HG02840 (cell line): ENCODE measurements at regions not wholly inside any gene's neighbourhood (a gene's known extent, or its start where the extent isn't known, plus 50 kb on each side); places are given as distances from the start of the nearest gene placed in this dataset.
"Not testable (repeated sequence)": the region's sequence is repeated elsewhere in the genome, so short reads cannot be mapped to it uniquely, and the experiment has no call there.

ENCODE experiments used
- ATAC-seq: cut with Tn5 transposase; IDR thresholded peaks from one replicate; pipeline ENCODE4 v1.9.1; 2021; ENCODE audit warnings: mild to moderate bottlenecking, moderate library complexity, moderate number of reproducible peaks; ENCODE audit not compliant: unreplicated experiment, low FRiP score

DNA sequence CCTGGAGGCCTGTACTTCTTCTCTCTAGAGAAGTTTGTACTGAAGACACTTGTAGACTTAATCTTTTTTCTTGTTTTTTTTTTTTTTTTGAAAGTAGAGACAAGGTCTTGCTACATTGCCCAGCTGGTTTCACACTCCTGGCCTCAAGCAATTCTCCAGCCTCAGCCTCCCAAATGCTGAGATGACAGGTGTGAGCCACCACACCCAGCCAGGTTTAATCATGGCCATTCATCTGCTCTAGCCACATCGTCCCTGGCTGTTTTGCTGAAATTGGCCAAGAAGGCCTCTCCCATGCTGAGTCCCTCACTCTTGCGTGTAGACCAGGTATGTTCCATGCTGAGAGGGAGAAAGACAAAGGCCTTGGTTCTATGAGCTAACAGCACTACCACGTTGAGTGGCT, 176.2 kb downstream of the JCAD start:
- ATAC-seq, result no peak

DNA sequence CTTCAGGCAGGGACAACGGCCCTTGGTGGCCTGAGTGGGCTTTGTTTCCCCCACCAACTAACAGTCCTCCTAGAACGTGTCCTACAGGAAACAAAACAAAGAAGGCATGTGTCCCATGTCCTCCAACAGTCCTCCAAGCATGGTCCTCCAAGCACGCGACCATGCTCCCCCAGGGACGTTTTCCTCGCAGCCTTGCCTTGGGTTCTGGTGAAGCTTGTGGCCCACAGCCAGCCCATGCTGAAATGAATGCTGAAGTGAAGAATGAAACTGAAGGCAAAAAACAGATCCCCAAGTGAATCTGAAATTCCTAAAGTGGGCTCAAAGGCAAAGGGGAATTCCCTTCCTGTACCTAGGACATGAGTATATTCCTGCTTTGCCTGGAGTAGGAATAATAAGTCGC, 176.6 kb downstream of the JCAD start:
- no peak for ATAC-seq

DNA sequence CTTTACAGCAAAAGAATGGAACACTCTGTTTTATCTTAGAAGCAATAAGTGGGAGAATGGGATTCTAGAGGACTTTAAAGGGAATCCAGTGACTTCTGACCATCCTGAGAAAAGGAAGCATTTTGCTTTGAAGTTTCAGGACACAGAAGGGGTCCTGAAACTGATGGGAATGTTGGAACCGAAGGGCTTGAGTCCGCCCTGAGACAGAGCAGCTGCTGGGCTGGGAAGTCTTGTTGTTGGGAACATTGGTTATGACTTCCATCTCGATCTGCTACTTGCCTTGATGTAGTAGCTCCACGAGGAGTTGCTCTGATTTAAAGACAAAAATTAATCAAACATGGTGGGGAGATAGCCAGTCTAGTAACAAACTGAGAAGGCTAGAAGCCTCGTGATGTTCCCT, 177.6 kb downstream of the JCAD start:
- no peak for ATAC-seq

DNA sequence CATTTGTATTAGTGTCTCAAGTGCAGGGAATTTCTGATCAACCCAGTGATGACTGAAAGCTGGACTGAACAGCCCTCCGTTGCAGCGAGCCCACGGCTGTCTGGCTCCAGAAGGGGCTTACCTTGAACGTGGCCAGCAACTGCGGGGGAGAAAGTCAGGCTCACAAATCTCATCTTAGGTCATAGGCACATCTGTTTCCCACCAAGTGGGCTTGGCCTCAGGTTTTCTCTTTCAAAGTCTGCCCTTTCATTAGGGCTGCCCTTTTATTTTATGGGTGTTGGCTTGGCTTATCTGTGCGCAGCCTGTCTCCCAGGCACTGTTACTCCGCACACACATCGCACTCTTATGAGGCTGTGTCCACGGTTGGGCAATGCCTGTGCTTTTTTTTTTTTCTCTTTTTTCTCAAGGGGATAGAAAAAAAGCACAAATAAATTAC, 178.0 kb downstream of the JCAD start:
- ATAC-seq, result no peak

DNA sequence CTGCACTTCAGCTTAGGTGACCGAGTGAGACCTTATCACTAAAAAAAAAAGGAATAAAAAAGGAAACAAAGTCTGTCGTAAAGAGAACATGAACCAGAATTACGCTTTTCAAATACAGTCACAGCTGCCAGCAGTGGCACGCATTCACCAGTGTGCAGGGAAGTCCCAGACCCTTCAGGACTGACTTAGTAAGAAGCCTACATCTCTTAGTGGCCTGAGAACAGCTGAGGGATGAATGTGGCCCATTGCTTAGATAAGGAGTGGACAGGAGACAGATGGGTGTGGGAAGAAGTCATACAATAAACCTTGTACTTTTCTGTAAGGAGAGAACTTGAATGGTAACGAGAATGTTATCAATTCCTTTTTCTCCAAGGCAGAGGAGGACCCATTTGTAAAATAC, 178.5 kb downstream of the JCAD start:
- no peak for ATAC-seq

DNA sequence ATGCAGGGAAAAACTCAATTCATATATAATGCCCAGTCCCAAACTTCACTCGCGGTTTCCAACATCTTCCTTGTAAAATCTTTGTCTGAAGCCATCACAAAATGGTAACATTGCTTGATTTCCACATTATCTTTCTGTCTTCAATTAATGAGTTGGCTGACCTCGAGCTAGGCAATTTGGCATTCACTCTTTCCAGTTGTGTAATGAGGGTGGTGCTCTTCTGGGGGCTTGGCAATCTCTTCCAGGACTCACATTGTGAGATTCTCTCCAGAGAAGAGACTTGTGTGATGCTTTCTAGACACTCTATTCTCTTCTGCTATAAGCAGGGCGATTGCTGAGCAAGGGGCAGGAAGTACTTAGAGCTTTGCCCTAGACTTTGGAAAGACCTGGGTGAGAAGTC, 179.5 kb downstream of the JCAD start:
- no peak for ATAC-seq

DNA sequence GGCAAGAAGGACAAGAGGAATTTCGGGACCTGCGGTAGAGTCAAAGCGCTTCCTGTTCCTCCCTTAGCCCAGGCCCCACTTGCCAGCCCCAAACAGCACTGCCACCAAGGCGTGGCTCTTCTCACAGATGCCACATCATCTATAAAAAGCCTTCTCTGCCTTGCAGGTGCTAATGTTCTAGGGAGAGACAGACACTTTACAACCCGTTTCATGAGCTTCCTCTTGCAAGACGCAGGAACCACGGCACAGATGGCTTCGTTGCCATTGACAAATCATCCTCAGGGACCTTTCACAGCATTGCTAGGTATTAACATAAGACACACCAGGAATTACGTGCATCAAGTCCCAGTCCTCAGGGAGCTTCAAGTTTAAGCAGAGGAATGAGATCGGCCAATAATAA, 180.9 kb downstream of the JCAD start:
- no peak for ATAC-seq

DNA sequence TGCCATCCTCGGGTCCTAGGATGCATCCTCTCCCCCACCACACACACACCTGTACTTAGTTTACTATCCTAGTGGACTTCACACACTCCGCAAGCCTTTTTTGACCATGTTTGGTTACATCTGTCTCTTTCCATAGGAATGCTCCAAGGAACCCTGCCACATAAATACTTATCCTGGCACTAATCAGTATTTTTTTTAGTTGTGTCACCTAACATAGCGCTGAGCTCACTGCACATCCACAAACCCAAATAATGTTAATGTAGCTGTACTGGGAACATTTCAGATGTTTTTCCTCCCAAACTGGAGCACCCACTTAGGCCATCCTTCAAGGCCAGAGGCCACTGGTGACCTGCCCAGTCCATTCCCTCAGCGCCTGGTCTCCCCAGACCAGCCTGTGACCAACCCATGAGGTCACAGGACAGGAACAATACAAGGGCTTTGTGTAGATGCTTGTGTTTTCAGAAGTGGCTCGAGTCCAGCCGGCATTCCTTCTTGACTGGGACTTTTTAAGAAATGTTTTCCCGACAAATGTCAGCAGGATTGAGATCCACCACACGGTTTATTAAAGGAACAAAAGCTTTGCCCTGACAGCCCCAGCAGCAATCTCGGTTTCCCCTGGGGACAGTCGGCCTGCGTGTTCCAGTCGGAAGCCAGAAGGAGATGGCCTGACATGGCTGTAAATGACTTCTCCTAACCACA, 181.4 kb downstream of the JCAD start:
- ATAC-seq, result no peak

DNA sequence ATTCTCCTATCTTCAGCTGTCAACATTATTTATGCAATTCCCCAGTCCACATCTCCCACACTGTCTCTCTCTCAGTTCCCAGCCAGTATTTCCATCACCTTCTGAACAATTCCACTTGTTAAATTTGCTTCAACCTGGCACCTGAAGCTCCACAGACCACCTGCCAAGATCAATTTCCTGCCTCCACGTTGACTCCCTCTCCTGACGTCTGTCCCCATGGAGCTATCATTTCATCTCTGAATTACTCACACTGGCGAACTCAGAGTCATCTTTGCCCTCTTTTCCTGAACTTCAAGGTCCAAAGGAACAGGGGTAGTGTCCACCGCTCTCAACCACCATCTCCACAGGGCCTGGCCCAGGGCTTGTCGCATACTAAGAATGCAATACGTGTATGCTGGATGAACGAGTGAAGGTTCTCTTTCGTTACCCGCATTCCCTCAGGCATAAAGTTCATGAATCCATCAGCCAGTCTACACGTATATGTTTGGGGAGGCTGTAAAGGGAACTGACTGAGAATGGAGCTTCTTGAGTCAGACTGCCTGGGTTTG, 183.3 kb downstream of the JCAD start:
- no peak for ATAC-seq

DNA sequence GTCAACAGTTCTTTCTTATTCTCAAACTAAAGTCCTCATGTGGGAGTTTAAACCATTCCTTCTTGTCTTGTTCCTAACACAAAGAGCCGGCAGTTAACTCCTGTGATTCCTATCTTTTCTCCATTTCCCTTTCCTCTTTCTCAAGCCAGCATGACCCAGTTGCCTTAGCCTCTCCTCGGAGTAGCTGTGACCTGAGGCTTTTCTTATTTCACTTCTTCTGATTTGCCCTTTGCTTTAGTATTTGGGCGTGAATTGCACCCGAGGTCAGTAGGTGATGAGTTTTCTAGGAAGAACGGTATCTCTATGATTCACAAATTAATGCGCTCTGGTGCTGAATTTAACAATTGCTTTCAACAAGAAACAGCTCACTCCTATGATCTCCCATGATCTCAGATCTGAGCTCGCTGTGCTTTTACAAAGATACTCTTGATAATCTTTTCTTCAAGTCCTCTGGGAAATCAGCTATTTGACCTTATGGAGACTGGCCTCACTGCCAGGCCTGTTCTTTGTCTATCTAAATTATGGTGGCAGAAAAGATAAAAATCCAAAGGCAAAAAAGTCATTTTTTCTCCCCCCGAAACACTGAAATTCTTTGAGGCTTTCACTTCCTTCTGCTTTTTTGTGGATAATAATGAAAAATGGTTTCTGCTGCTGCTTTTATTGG, 184.6 kb downstream of the JCAD start:
- ATAC-seq, result no peak

DNA sequence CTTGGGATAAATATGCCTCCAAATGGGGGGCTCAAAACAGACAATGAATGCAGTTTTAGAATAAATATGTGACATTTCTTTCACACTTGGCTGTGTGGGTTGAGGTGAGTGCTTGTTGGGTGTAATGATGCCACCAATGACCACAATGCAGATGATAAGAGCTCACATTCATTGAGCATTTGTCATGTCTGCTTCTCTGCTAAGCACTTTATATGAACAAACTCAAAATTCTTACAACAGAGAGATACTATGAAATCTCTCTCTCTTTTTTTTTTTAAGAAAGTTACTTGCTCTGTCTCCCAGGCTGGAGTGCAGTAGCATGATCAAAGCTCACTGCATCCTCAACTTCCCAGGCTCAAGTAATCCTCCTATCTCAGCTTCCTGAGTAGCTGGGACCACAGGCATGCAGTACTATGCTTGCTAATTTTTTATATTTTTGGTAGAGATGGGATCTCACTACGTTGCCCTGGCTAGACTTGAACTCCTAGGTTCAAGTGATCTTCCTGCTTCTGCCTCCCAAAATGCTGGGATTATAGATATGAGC, 185.4 kb downstream of the JCAD start:
- ATAC-seq, result no peak

DNA sequence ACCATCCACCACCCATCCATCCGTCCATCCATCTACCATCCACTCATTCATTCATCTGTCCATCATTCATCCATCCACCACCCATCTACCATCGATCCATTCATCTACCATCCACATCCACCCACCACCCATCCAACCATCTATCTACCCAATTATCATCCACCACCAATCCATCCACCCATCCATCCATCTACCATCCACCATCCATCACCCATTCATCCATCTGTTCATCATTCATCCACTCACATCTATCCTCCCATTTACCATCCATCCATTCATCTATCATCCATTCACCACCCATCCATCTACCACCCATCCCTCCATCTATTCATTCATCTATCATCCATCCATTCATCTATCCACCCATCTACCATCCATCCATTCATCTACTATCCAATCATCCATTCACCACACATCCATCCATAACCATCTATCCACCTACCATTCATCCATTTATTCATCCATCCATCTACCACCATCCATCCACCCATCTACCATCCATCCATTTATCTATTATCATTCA, 188.8 kb downstream of the JCAD start:
- no peak for ATAC-seq

DNA sequence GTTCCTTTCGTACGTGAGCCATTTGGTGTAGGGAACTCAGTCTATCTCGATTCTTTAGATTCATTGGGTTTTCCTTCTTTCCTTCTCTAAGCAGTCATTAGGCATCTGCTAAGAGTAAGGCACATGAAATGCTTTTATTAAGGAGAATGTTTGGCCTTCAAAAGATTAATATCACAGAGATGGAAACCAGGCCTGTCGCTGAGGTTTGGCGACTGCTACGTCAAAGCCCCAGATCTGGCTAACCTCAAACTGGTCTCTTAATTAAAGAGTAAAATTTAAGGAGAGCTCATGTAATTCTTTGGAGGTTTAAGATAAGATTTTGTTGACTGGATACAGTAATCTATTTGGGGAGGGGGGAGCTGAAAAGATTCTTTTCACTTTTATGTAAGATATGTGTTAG, 189.8 kb downstream of the JCAD start:
- ATAC-seq, result no peak

DNA sequence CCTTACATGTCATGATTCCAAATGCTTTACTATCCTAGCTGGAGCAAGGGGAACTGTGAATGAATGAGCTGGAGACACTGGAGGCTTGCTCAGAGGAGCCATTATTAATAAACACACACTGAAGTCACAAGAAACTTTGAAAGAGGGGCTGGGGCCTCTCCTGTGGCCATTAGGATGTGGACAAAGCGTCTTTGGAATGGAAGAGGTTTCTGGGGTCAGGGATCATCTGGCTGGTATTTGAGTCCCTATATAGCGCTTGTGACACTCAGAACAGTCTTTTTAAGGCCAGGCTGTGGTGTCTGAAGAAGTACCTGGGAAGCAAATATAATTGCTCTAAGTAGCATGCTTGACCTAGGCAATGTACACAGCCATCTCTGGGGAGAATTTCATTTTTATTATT, 193.0 kb downstream of the JCAD start:
- ATAC-seq, result no peak

DNA sequence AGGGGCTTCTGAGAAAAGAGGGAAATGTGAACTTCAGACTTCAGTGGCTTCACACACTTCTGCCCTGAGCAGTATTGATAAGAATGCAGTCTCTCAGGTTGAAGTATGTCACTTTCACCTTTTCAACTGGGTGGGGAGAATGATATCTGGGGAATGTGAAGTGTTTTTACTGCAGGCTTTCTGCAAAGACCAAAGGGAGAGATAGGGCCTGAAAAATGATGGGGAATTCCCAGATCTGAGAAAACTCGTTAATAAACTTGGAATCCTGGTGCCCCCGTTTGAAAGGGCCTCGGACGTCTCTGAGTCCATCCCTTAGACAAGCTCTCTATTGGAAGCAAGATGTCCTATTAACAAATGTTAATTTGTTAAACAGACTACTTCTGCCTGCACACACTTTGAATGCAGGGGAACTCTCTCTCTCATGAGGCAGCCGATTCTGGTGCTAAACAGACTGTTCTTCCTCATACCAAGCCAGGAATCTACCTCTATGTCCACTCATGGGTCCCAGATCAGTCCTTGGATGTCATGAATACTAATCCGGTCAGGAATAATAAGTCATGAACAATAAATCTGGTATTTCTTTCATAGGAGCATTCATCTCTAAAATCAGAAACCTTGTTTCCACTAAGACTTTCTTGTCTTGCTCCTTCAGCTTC, 193.6 kb downstream of the JCAD start:
- no peak for ATAC-seq

DNA sequence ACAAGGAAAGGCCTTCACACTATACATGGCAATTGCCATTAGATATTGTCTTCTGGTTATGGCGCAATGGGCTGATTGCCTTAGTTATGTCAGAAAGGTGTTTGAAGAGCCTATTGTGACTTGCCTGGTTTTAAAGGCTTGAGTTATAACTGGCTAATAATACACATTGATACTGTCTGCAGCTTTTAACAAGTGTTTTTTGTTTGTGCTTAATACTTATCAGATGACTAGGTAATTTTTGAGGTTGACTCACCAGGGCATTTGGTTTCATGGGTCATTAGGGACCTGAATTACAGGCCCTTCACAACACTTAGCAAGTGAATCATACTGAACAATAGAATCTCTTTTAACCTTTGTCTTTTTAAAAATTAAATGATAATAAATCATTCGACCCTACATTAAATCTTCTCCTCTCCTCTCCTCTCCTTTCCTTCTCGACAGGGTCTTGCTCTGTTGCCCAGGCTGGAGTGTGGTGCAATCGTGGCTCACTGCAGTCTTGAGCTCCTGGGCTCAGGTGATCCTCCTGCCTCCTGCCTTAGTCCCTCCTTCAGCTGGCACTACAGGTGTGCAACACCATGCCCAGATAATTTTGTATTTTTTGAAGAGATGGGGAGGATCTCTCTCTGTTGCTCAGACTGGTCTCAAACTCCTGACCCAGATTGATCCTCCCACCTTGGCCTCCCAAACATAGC, 196.3 kb downstream of the JCAD start:
- no peak for ATAC-seq

DNA sequence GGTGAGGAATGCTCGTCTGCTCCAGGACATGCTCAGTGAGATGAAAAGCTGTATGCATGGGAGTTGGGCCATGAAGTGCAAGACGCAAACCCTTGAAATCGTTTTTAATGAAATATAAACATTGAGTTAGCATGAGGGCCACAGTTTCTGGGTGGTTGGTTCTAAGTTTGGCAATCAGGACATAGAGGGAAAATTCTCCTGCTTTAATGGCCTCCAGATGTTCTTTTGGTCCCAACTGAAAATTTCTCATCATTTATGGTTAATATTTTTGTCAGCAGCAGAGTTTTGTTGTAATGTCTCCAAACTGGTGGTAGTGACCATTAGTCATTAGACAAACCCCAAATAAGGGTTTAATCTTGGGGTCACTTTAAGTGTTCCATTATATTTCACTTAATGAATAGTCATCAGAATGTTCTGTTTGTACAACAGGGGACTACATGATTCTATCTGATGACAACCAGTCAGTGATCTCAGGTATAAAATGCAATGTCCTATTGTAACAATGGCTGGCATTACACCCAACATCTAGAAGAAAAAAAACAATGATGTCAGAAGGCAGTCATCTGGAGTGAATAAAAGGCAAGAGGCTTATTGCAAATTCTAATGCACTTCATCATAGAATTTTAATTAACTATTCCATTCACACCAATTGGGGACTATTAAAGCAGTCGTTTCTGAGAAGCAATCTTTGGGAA, 197.4 kb downstream of the JCAD start:
- ATAC-seq, result no peak

DNA sequence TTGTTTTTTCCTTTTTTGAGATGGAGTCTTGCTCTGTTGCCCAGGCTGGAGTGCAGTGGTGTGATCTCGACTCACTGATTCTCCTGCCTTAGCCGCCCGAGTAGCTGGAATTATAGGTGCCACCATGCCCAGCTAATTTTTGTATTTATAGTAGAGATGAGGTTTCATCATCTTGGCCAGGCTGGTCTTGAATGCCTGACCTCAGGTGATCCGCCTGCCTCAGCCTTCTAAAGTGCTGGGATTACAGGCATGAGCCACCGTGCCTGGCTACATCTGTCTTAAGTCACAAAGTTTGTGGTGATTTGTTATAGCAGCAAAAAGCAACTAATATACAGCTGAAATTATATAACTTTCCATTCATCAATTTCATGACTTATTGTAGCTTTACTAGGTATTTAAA, 198.2 kb downstream of the JCAD start:
- not testable (repeated sequence) for ATAC-seq

DNA sequence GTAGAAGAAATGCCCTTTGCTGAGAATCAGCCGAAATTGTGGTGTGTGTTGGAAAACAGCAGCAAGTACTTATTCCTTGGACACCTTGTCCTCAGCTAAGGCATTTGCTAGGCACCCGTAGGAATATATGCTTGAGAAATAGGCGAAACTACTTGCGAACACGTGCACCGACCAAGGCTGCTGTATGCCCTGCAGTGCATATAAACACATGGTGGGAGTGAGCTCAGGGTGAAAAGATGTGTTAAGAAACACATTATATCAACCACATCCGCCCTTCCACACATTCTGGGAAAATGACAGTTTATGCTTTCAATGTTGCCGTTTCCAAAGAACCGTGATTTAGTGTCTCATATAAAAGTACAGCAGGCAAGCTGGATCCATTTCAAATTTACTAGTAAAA, 199.2 kb downstream of the JCAD start:
- no peak for ATAC-seq
